H1 (cell line): ENCODE measurements at regions not wholly inside any gene's neighbourhood (a gene's known extent, or its start where the extent isn't known, plus 50 kb on each side); places are given as distances from the start of the nearest gene placed in this dataset.

Experiments used
- CHD7 ChIP-seq: fragments of 300-600 bp; sonication (generic); IDR thresholded peaks from 2 replicates; pipeline ENCODE4 v1.7.1; 2012; ENCODE audit warnings: low read length, moderate library complexity, mild to moderate bottlenecking, inconsistent platforms; ENCODE audit not compliant: insufficient replicate concordance
- CTCF ChIP-seq, 3 experiments: IDR thresholded peaks; 1 replicate in 2 of 3; 2 replicates in 1 of 3; pipeline versions ENCODE4 v1.5.1 to v1.6.1; 2011; ENCODE audit warnings: low read length in 3 of 3, mild to moderate bottlenecking in 3 of 3, inconsistent platforms in 2 of 3, low read depth in 1 of 3, moderate library complexity in 1 of 3; ENCODE audit not compliant: insufficient read depth in 1 of 3; ENCODE audit errors: control extremely low read depth in 1 of 3
- KDM1A ChIP-seq: fragments of 200-600, 300-600 bp; sonication (generic); IDR thresholded peaks from 2 replicates; pipeline ENCODE4 v1.7.1; 2016; ENCODE audit warnings: mild to moderate bottlenecking, low read length, borderline replicate concordance
- NANOG ChIP-seq: IDR thresholded peaks from 2 replicates; pipeline ENCODE4 v1.6.1; 2011; ENCODE audit warnings: low read length, low read depth, mild to moderate bottlenecking, inconsistent platforms; ENCODE audit not compliant: insufficient read depth, poor library complexity, severe bottlenecking
- POU5F1 ChIP-seq: IDR thresholded peaks from 2 replicates; pipeline ENCODE4 v1.6.1; 2011; ENCODE audit warnings: low read depth, mild to moderate bottlenecking, low read length, moderate library complexity
- RAD21 ChIP-seq, 2 experiments: IDR thresholded peaks in 1 of 2; conservative IDR thresholded peaks in 1 of 2; 2 replicates each; pipeline ENCODE4 v1.6.1; 2011; ENCODE audit warnings: low read depth in 2 of 2, low read length in 2 of 2, improper control_type of control experiment in 1 of 2, inconsistent platforms in 1 of 2, mild to moderate bottlenecking in 1 of 2, moderate library complexity in 1 of 2
- RBBP5 ChIP-seq: IDR thresholded peaks from 2 replicates; pipeline ENCODE4 v1.7.1; 2012; ENCODE audit warnings: low read depth, mild to moderate bottlenecking, inconsistent platforms, low read length, moderate library complexity, borderline replicate concordance
- SIX5 ChIP-seq: IDR thresholded peaks from 2 replicates; pipeline ENCODE4 v1.6.1; 2011; ENCODE audit warnings: mild to moderate bottlenecking, low read depth, low read length
- SRF ChIP-seq: IDR thresholded peaks from 2 replicates; pipeline ENCODE4 v1.6.1; 2011; ENCODE audit warnings: mild to moderate bottlenecking, low read depth, low read length, moderate library complexity

- TF ChIP-seq CHD7 (no peak), CTCF (IDR thresholded peaks at IDR 0.05; ENCODE audit: control extremely low read depth in 1 of 3, insufficient read depth in 1 of 3, low read depth in 1 of 3, low read length in 3 of 3) (no peak), SIX5 (no peak), SRF (no peak), POU5F1 (no peak), NANOG (no peak), KDM1A (no peak), RAD21 (IDR thresholded peaks at IDR 0.05 in 1 of 2, conservative IDR thresholded peaks at IDR 0.05 in 1 of 2; ENCODE audit: low read depth in 2 of 2, low read length in 2 of 2) (no peak), RBBP5 (no peak)
Measured at GRCh38 chr2:221129657-221130056, 442.4 kb downstream of the EPHA4 start (continued).
